Activated naive CD4-positive, alpha-beta T cell treated with Interleukin-2 at 50 U/mL for 16 hours (primary cell): ENCODE measurements at regions not wholly inside any gene's neighbourhood (a gene's known extent, or its start where the extent isn't known, plus 50 kb on each side); places are given as distances from the start of the nearest gene placed in this dataset.
"Not testable (repeated sequence)": the region's sequence is repeated elsewhere in the genome, so short reads cannot be mapped to it uniquely, and the experiment has no call there.

ENCODE experiments used
- DNase-seq: peaks from one replicate; pipeline ENCODE4 v3.0.0-alpha.2; 2020

DNA sequence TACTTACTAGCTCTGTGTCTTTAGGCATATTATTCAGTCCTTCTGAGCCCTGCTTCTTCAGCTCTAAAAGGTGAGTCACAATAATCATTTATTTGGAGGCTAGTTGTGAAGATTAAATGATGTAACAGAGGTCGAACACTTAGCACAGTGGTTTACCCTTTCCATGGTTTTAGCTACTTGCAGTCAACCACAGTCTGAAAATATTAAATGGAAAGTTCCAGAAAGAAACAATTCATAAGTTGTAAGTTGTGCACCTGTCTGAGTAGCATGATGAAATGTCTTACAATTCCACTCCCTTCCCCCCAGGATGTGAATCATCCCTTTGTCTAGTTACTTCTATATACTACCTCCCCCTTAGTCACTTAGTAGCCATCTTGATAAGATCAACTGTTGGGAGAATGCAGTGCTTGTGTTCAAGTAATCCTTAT lies 217.6 kb upstream of the THUMPD2 start:
- DNase-seq: no peak

DNA sequence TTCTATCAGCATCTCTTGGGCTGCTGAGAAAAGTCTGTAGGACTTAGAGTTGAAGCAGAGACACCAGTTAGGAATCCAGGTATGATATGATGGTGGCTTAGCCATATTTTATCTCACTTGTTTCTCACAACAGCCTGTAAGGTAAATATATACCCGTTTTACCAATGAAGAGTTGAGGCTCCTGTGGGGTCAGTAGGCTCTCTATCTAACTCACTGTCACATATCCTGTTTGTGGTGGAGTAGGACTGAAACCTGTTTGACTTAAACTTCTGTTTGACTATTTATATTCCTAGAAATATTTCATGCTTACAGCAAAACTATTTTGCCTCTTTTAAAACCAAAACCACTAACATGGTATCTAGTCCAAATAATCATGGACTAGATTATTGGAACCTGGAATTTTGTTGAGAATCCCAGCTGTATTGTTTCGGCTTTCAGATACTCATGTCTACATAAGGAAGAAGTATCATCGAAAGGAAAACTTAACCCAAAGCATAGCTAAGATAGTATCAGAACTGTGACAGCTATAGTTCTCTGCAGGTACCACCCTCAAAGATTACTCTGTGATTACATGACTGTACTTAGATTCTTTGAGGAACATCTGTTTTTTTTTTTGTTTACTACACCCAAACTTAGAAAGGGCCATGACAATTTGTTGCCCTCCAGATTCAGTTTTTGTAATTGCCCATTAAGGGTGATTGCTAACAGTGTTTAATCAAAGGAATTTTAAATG lies 216.1 kb upstream of the THUMPD2 start:
- DNase-seq: no peak

DNA sequence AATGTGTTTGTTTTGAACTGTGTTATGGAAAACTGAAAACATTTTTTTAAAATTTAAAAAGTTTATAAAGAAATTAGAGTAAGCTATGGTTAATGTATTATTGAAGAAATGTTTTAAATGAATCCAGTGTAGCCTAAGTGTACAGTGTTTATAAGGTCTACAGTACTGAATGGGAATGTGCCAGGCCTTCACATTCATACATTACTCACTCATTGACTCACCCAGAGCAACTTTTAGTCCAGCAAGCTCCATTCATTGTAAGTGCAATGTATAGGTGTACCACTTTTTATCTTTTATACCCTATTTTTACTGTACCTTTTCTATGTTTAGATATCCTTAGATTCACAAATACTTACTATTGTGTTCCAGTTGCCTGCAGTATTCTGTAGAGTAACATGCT lies 215.1 kb upstream of the THUMPD2 start:
- no peak for DNase-seq

DNA sequence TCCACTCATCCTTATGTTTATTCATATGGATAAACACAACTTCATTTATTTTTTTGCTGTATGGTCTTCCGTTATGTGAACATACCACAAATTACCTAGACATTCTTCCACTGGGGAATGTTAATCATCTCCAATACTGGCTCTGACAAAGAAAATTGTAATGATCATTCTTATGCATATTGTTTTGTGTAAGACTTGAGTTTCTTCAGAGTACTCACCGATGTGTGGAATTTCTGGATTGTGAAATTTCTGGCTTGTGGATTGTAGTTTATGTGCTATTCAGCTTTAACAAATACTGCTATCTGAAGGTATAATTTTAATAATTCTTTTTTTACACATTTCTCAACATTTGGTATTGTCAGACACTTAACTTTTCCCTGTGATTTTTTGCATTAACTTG lies 212.2 kb upstream of the THUMPD2 start:
- DNase-seq: no peak

DNA sequence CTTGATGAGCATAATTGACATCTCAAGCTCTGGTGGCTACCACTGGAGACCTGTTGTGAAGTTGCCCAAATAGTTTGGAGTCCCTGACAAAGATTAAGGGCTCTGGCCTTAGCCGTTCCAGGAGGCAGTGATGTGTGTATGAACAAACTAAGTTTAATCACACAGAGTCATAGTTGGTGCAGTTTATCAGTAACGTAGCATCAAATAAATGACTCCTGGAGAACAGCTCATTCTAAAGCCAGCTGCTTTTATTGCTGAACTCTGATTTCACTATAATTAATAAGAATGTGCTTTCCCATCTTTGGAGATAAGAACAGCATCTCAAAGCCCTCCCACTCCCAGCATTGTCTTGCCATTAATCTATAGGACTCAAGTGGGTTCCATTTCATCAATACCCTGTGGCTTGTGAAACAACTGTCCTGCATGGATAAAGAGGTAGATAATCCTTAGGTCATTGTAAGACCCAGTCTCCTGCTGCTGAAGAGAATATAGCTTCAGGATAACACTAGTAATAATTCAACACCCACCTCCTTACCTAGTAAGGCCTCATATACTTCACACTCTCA lies 211.4 kb upstream of the THUMPD2 start:
- no peak for DNase-seq

DNA sequence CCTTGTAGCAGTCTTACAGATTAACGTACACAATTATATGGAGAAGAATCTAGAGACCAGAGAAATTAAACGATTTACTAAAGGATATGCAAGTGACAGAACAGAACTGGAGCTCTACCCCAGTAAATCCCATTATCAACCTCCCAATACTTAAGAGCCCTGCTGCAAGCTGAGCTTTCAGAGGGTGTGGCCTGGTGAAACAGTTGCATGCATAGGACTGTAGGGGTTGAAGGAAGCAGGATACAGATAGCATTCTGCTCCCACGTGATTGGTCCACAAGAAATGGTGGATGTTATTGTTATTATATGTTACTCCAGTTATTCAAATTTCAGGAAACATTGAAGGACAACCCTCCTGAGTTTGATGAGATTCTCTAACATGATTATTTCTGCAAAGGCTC lies 210.8 kb upstream of the THUMPD2 start:
- no peak for DNase-seq

DNA sequence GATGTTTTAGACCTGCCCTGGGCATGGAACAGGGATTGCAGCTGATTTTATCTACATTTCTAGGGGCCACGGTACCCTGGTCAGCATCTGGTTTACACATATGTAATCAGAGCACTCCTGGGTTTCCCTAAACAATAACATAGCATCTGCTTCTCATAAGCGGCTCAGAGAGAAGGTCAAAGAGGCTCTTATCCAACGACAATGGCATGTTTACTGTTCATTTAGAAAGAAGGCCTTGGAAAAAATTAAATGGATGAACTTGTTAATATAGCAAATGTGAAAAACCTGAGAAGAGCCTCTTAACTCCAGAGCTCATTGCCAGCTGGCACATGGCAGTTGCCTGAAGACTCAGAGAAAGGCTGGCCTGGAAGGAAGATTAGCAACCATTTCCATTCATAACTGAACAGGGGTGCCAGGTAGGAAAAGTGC lies 202.8 kb upstream of the THUMPD2 start:
- no peak for DNase-seq

DNA sequence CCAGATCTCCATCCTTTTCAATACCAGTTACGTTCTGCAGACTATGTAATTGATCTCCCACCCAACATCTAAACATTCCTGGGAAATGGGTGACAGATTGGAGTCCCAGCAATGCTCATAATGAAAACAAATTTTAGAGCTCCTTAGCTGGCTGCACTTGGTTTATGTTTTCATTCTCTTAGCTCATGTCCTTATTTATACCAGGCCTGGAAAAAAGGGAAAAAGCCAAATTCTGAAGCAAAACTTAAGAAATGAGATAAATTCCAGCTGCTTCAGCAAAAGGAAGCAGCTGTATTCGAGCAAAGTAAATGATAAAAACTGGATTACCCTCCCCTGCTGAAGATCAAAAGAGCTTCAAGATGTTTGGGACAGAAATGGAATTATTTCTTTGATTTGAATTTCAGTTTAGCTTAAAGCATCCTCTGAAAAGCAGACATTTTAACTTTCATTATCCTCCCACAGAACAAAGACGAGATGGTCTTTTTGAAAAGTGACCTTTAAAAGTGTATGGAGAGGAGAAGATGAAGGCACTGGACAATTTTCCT lies 196.5 kb upstream of the THUMPD2 start:
- no peak for DNase-seq

DNA sequence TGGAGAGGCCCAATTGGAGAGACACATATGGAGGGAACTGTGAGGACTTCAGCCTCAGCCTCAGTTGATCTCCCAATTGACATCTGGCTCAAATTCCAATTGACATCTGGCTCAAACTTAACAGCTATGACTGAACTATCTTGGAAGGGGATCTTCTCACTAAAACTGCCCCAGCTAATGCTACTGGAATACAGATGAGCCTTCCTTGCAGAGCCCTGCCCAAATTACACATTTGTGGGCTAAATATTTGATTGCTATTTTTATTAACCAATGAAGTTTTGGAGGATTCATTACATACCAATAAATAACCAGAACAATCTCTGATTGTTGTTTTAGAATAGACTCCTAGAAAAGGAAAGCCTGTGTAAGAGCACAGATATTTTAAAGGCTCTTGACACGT lies 189.0 kb upstream of the THUMPD2 start:
- DNase-seq: no peak

DNA sequence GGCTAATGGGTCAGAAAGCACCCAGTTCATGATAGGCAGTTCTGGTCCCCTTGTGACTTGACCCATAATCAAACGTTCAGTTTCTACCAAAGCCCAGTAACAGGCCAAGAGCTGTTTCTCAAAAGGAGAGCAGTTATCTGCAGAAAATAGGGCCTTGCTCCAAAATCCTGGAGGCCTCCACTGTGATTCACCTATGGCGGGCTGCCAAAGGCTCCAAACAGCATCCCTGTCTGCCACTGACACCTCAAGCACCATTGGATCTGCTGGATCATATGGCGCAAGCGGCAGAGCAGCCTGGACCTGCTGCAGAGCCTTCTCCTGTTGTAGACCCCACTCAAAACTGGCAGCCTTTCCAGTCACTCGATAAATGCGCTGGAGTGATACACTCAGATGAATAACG lies 181.6 kb upstream of the THUMPD2 start:
- not testable (repeated sequence) for DNase-seq

DNA sequence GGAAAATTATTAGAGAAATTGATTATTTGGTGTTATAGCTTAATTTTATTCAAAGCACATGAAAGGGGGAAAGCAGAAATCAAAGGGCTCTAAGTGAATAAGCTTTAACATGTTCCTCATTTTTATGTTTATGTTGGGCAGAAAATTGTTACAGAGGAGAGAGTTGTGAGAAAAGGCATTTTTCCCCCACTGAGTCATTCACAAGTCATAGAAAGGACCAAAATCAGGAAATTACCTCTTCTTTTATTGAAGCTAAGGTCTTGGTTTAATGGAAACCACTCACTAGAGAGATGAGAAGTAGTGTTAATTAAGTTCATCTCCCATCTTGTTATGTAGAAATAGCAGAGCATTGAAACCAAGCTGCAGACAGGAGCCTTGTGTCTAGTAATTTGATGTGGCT lies 175.3 kb upstream of the THUMPD2 start:
- DNase-seq: no peak

DNA sequence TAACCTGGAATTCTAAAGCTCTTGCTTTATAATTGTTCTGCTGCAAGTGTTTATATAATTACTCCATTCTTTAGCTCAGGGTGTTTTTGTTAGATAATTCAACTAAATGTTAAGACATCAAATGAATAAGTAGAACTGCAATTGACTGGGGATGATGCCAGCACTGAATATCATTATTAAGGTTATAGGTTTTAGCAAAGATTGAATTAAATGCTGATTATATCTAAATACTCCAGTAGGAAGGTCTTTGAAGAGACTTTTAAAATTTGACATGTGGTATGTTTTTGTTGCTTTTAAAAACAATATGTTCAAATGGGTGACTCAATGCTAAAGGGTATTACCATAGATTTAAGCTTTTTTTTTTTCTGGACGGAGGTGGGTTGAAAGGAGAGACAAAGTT lies 170.1 kb upstream of the THUMPD2 start:
- DNase-seq: no peak

DNA sequence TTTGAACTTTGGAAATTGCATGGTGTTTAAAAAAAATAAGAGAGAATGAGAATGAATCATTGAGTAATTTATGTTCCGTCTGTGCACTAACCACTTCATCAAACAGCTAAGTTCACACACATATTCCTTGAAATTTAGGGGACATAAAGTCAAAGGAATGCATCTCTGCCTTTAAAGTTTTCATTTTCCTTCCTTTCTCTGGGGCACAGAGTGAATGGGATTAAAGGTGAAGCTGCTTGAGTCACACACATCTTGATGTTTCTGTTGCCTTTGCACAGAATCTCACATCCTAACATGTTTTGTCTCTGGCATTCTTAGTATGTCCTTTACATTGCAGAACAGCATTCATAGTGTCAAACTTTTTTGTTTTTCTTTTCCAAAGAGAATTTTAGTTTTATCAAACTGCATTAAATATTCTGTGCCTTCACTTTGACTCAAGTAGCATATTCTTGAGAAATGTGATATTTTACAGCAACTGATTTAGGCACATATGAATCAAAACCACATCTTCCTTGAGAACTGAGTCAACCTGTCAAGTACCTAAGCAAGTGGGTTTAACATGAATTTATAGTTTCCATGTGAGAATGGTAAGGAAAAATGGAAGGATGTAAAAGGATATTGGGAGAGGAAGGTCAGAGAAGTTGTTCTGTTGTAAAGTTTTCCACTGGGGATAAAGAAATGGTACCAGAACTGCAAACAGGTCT lies 169.1 kb upstream of the THUMPD2 start:
- DNase-seq: no peak

DNA sequence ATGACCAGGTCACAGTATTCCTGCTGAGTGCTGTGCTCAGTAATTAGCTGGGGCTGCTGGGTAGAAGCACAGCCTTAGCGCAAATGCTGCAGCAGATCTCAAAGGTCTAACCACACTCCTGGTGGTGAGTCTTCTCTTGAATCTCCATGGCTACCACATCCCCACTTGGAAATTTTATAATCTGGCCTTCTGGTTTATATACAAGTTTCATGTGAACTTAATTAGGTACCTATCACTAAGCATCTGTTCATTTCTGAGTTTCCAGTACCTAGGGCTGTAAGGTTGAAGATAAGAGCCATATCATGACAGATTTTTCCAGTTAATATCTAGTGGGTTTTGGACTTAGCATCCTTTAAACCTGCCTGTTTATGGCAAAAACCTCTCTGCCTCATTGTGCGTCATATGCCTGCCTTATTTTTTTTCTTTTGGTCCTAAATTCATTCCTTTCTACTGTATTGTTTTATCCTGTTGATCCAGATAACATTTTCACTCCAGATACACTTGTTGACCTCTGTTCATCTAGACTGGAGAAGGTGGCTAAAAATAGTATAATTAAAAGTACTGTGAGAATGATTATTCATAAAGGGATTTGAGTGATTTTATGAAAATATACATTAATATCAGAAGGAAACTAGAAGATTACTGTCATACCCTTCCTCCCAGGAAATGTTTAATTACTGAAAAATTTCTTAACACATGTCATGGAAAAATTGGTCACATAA lies 168.4 kb upstream of the THUMPD2 start:
- DNase-seq: no peak

DNA sequence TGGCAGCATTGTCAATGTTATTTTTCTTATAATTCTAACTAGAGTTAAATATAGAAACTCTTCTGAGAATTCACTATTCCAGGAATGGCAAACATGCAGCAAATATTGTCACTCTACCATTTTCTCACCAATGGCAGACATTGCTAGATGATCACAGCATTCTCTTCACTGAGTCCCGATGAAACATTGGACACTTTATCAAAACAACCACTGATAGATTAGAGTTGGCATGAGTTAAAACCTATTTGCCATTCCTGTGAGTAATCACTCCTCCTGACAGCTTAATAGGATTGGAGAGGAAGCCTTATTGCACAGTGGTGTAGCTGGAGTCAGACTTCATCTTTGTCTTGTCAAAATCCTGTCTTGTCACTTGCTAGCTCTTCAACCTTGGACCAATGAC lies 163.9 kb upstream of the THUMPD2 start:
- no peak for DNase-seq

DNA sequence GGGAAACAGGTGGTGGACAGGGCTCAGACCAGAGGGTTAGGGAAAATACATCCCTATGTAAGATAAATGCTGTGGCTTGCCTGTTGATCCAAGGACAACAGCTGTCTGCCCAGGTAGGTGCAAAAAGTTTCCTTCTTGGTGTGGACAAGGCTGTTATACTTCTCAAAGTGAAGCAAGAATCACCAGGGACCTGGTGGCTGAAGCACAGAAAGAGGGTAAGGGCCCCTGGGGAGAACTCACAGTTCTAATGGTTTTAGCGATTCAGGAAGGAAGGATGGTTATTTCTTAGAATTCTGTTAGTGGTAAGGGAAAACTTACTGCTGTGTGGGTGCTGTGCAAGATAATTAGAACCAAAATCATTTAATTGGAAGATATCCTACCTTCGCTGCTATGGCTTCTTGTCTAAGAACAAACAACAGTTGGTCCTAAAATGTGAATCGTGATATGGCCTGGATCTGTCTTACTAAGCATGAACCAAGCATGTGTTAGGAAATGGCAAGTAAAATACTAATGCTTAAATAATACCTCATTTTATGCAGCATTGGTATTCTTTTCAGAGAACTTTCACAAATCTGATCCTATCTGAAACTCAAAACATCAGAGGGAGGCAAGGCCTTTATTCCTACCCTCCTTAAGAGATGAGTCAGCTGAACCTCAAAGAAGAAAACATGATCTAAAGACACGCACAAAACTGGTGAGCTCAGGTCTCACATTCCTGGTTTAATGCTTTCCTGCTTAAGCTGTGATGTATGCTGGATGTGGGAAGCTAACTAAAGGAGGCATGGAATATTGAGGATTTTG lies 159.2 kb upstream of the THUMPD2 start:
- no peak for DNase-seq

DNA sequence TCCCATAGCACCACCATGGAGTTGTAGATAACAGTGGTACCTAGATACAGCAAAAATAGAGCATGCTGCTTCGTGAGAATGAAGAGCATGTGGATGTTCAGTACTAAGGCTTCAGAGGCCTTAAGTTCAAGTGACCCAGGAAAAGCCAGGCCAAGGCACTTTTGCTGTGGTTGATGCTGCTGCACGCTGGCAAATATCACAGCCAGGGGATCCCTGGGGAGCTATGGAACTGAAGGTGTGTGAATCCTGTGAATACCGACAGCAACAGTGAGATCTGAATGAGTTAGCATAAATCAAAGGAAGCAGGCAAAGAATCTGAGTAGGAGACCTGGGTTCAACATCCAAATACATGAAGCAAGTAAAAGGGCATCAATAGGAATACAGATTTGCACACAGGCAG lies 158.6 kb upstream of the THUMPD2 start:
- no peak for DNase-seq

DNA sequence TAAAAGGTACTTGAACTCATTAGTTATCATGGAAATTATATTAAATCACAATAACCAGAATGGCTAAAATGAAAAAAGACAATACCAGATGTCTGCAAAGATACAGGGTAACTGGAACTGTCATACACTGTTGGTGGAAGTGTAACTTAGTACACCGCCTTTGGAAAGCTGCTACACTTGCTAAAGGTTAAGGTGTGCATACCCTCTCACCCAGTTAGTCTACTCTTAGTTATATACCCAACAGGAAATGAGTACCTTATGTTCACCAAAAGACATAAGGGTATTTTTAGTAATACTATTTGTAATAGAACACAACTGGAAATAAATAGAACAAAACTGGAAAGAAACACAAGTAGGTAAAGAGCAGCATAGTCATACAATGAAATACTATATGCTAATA lies 155.8 kb upstream of the THUMPD2 start:
- no peak for DNase-seq

DNA sequence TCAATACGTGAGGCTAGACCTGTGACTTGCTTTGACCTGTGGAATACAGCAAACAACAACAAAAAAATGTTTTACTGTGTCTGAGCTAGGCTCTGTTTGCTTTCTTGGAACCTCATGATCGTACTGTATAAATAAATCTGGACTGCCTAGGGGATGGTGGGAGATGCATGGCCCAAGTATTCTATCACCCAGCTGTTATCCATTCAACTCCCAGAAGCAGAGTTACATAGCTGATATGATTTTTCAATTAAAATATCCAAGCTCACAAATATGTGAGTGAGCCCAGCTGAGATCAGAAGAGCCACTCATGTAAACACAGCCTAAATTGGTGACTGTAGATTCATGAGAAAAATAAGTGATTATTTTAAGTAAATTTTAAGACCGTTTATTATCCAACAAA lies 154.1 kb upstream of the THUMPD2 start:
- DNase-seq: no peak

DNA sequence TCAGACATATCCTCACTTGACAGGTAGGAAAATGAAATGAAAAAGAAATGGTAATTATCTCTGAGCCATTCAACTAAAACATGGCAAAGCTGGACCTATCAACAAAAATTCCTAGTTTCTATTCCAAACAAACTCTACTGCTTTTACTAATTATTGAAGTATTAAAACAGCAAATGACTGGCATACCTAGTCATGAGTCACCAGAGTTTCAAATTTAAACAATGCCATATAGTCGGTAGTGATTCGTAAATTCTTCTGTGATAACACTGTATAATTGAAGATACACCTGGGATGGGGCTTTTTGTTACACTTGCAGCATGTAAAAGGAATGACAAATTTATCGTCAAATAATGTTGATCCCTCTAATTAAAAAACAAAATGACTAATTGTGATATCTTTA lies 153.1 kb upstream of the THUMPD2 start:
- no peak for DNase-seq

DNA sequence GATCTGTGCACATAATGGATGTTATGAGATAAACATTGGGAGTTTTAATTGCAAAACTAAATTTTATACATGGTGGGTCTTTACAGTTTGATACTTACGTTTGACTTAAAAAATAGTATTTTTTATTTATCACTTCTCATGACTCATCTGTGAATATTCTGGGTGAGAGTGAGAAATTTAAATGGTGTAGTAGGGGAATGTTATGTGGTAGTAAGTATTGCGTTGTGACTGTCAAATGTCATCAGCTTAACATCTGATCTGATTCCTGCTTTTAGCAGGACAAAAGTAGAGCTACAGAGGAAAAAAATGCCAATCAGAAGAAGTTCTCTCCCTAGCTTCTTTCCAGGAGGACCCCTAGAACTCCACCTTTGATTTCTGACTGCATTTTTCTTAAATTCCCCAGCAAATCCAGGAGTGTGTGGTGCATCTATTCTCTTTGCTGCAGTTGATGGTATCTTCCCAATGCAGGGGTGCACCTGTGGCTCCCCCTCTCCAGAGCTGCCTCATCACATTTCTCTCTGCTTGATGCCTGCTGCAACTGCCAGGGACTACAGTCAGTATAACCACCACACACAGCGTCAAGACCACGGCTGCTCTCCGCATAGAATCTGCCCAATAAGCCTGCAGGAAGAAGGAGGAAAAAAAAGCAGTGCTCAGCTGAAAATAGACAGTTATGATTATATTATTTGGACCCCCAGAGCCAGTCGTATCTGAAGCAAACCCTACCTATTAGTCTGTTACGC lies 151.3 kb upstream of the THUMPD2 start:
- no peak for DNase-seq

DNA sequence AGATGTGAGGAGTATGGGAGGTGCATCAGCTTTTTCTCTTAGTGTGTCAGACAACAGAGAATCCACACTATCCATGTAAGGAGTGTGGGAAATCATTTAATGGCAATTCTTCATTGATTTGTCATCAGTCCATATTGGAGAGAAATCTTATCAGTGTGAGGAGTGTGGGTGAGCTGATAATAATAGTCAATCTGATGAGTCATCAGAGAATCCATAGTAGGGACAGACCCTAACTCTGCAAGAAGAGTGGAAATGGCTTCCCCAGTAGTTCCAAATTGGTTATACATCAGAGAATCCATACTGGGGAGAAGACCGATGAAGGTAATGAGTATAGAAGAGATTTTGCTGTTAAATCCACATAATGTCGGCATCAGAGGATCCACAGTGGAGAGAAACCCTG lies 150.5 kb upstream of the THUMPD2 start:
- no peak for DNase-seq
